ENCODE measurements at regions not wholly inside any gene's neighbourhood (a gene's known extent, or its start where the extent isn't known, plus 50 kb on each side); places are given as distances from the start of the nearest gene placed in this dataset.
"Not testable (repeated sequence)": the region's sequence is repeated elsewhere in the genome, so short reads cannot be mapped to it uniquely, and the experiment has no call there.

GRCh38 chr15:32536057-32536493, 57.2 kb upstream of the GOLGA8N start:
- TF ChIP-seq CTCF (IDR thresholded peaks at IDR 0.05); SIN3A (IDR thresholded peaks at IDR 0.05; ENCODE audit: borderline replicate concordance, insufficient read depth, low read depth, low read length); REST (IDR thresholded peaks at IDR 0.05; ENCODE audit: insufficient read depth in 1 of 2, low read depth in 2 of 2, low read length in 1 of 2): not testable (repeated sequence)
